A204.1 (cell line): ENCODE measurements at regions not wholly inside any gene's neighbourhood (a gene's known extent, or its start where the extent isn't known, plus 50 kb on each side); places are given as distances from the start of the nearest gene placed in this dataset.

Experiments
- FAIRE-seq: peaks from 2 replicates; lab custom pipeline; 2012; peaks lifted over from hg19 to GRCh38; lab: Jason Lieb, UNC

GRCh38 chr7:15916681-15917380 lies 230.3 kb upstream of the MEOX2 start:
- no peak for FAIRE-seq

DNA sequence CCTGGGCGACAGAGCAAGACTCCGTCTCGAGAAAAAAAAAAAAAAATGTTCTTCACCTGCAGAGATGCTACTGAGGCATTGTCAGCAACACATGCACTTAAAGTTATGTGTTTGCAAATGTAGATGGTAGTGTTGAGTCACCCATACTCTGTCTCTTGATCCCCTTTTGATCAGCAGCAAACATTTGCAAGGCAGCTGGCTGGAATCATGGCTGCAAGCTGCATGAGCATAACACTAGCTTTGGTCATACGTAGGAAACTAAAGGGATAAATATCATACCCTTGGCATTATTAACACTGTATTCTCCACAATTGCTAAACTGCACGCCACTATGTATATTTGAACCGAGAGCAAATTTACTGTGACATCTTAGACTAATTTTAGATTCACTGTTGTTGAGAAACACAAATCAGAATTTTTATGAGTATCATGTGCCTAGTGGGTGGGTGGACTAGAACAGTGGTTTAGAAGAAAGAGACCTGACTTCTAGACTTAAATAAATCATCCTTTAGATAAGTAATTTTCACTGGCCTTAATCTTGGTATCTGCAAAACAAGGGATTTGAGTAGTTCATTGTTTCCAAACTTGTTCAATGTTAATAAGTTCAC lies 229.3 kb upstream of the MEOX2 start:
- no peak for FAIRE-seq

DNA sequence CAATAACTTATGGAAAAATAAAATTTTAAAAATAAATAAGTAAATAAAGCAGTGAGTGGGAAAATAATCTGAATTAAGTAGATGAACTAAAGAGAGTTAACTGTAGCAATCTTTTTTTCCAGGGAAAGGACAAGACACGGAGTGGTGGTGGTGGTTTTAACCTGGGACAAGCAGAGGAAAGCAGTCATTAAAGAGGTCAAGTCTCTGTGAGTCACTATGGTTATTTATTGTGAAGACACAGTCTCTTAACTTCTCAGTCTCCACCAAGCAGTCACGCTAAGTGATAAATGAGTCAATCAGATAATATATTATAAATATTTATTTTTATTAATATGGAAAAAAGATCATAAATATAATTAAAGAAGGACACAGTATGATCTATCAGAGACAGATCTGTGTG lies 228.1 kb upstream of the MEOX2 start:
- no peak for FAIRE-seq

GRCh38 chr7:15906436-15906835 lies 220.0 kb upstream of the MEOX2 start:
- no peak for FAIRE-seq

DNA sequence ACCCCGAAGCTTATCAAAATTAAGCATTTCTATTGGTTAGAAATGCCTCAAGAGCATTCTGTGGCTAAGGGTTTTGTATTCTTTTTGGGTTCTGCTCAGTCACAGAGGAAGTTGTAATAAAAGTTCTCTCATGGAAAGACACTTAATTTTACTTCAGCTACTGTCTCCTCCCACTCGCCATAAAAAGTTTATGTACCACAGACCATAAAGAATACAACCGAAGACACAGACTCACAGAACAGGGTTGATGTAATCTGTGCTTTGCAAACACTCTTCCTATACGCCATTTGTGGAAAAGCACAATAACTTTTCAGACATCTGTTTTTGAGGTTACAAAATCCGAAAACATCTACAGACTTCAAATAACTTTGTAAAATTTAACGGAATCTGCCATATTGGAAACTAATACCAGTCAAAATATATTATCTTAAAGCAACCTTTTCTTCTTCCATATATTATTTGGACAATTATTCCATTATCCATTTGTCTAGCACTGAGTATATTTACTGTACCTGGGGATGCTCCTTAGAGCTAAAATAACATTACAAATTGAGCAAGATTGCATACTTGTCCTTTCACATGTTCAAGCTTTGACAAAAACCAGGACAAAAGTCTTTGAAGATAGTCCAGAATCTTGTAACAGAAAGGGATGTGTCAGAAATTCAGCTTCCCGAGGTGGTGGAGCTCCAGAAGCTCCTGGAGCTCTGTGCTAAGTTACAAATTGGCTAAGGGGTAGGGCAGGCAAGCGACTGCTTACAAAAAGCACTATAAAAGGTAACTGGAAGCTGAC lies 219.0 kb upstream of the MEOX2 start:
- FAIRE-seq: no peak

DNA sequence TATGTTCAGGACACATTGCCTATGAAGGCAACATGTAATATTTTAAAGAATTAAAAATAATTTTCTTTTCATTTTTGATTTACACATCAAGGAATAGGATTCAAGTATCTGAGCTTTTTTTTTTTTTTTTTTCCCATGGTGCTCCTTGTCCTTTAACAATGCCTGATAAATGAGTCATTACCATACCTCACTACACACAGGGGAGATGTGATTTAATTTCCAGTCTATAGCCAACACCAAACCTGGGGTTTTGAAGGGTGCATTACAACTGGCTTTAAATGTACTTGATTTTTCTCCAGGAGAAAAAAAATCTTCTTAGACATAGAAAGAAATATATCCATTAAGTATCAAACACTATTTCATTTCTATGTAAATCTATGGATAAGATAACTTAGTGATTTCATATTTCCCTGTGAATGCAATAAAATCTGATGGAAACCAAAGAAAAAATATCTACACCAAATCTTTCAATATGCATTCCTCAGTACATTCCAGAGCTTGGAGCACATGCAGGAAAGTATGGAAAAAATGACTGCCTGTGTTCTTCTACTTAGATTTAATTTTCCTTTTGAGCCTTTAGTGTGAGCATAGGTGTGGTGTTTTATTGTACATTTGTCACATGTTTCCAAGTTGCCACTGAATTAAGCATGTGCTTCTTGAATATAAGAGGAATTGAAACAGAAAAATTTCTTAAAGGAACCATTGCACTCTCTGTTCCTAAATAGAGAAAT lies 204.8 kb upstream of the MEOX2 start:
- FAIRE-seq: peak; percentile 65

DNA sequence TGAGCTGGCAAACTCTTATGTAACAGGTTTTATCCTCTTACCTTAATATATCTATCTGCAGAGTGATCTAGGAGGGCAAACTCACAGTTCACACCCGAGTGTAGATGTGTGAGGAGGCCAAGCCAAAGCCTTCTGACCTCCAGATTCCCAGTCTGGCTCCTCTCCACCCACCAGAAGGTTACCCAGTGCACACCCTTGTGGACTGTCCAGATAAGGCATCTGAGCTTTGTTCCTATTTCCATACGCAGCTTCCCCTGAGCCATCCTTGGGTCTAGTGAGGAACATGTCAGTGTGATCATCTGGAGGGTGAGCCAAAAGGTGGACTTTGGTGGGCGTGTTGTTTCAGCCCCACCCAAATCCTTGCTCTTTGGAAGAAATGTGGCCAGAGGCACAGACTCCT lies 203.0 kb upstream of the MEOX2 start:
- FAIRE-seq: no peak

DNA sequence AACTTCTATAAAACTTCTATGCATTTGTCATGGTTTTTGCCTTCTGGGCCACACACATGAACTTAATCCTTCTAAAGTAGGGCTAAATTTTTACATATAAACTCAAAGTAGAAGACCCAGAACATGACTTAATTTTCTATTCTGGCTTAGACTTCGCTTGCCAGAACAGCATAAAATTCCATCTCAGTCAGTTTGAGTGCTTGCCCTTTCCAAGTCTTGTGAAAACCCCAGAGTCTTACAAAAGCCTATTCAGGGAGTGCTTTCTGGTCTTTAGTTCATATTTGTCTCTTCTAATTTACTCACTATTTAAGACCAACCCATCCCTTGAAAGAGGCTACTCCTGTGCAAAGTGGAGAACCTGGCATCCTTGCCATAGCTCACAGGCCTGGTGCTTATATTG lies 201.6 kb upstream of the MEOX2 start:
- no peak for FAIRE-seq

- FAIRE-seq: no peak
These were observed 200.1 kb upstream of the MEOX2 start for GRCh38 chr7:15886626-15887025.

GRCh38 chr7:15885678-15886077 lies 199.2 kb upstream of the MEOX2 start:
- no peak for FAIRE-seq

DNA sequence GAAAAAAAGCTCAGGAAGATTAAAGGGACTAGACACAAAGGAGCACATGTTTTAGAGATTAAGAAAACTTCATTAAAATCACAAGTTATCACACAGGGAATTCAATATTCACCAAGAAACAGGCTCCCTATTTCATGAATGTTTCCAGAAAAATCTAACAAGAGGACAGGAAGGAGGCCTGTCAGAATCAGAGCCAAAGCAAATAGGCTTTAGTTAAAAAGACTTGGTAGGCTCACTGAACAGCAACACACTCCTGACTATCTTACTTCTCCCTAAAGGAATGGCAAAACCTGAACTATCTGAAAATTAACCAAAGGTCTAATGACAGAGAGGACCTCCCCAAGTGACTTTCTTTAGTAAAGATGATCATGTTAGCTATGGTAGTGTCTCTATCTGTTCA lies 188.3 kb upstream of the MEOX2 start:
- FAIRE-seq: no peak

- no peak for FAIRE-seq
These were observed 183.9 kb upstream of the MEOX2 start for GRCh38 chr7:15870347-15870746.

GRCh38 chr7:15867441-15867840 lies 181.0 kb upstream of the MEOX2 start:
- FAIRE-seq: no peak

GRCh38 chr7:15866753-15867152 lies 180.3 kb upstream of the MEOX2 start:
- no peak for FAIRE-seq

DNA sequence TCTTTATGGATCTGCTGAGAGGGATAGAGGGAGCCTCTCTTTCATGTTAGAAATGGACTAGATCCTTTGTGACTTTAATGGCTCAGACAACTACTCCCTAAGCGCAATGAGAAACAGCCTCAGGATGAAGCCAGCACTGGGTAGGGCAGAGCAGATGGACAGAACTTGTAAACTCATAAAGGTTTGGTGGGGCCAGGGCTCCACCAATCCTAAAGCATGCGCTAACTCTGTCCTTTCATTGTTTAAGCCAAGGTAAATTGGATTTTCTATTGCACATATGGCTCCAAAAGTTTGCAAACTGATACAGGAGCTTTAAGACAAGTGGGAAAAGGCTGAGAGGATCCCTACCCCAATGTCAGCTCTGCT lies 178.1 kb upstream of the MEOX2 start:
- FAIRE-seq: no peak

- no peak for FAIRE-seq
These were observed 177.6 kb upstream of the MEOX2 start for GRCh38 chr7:15863951-15864625.

DNA sequence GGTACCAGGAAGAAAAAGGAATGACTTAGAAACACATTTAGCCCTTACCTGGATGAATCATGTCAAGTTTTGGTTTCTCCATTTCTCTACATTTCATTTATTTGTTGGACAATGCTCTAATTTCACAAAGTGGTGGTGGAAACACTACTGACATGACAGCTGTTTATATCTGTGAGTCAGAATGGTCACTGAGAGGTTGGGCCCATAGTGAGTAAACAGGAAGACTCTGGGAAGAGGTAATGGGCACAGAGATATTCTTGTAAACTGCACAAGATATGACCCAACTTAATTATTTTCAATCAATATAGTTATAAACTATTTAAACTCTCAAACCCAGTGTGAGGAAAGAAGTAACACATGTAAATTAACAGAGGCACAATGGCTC lies 176.3 kb upstream of the MEOX2 start:
- FAIRE-seq: no peak

GRCh38 chr7:15862016-15862780 lies 175.7 kb upstream of the MEOX2 start:
- FAIRE-seq: no peak

- FAIRE-seq: peak; percentile 65
These were observed 173.9 kb upstream of the MEOX2 start for GRCh38 chr7:15860264-15860949.

DNA sequence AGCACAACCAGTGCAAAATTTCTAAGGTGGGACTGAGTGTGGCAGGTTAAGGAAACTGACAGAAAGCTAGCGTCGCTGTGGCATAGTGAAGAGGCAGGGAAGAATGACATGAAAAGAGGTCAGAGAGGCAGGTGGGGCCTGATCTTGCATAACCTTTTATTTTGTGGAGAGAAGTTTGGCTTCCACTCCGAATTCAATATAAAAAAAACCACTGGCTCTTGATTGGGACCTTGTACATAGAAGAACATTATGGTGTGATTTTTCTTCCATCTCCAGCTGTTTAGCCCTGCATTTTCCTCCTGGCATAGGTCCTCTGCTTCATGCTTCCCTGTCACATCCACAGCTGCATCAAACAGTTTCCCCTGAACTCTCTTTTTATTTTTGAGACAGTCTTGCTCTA lies 170.5 kb upstream of the MEOX2 start:
- FAIRE-seq: no peak

- no peak for FAIRE-seq
These were observed 169.8 kb upstream of the MEOX2 start for GRCh38 chr7:15856311-15856710.
